C4-2B (cell line): ENCODE measurements at regions not wholly inside any gene's neighbourhood (a gene's known extent, or its start where the extent isn't known, plus 50 kb on each side); places are given as distances from the start of the nearest gene placed in this dataset.

ENCODE experiments used
- CTCF ChIP-seq: fragments of 450-650 bp; conservative IDR thresholded peaks from 2 replicates; pipeline ENCODE4 v1.5.1; 2017; ENCODE audit warnings: mild to moderate bottlenecking
- ZFX ChIP-seq: fragments of 450-650 bp; IDR thresholded peaks from 2 replicates; pipeline ENCODE4 v1.6.1; 2017

GRCh38 chr2:215771241-215771640 is 242.1 kb downstream of the MREG start:
- TF ChIP-seq CTCF = no peak
- no peak for TF ChIP-seq ZFX
